ENCODE measurements at regions not wholly inside any gene's neighbourhood (a gene's known extent, or its start where the extent isn't known, plus 50 kb on each side); places are given as distances from the start of the nearest gene placed in this dataset.

- no peak overlapping the region for H3K4me3 ChIP-seq (replicated peaks in 1 of 3; ENCODE audit: insufficient read depth in 1 of 3, low read depth in 1 of 3, low read length in 3 of 3)
- H3K4me2 ChIP-seq (ENCODE audit: insufficient read depth, low read length) = no peak overlapping the region
- H2AFZ ChIP-seq (ENCODE audit: low read depth, low read length) = no peak overlapping the region
- DNase-seq (ENCODE audit: low read depth, low spot score) (no peak), FAIRE-seq (no peak)
- H3K27ac ChIP-seq (ENCODE audit: insufficient read depth, low read depth, low read length) = no peak overlapping the region
- CTCF ChIA-PET = interaction anchor here (2.0 kb wide), 1 partner anchor 10 kb away, joined by 4 read pairs; no protein-coding TSS in a partner anchor
- no peaks in the 10 kb centered on the region for H3K79me2 ChIP-seq (ENCODE audit: control insufficient read depth, insufficient read depth, low read length)
- peaks cover 5% of the 10 kb centered on the region for H3K4me1 ChIP-seq (ENCODE audit: control insufficient read depth, extremely low read depth, insufficient read depth, low read length)
- no peaks in the 10 kb centered on the region for H4K20me1 ChIP-seq (replicated peaks; ENCODE audit: control insufficient read depth, extremely low read depth, insufficient read depth, low read length)
- no peak overlapping the region for H3K9ac ChIP-seq (replicated peaks; ENCODE audit: extremely low read depth, insufficient read depth, low read length)
- no TSS peak for BruUV-seq (replicated peaks)
- H3K9me3 ChIP-seq (replicated peaks; ENCODE audit: control insufficient read depth, insufficient read depth, low read length) = no peaks in the 10 kb centered on the region
- dilution Hi-C loops (cut with MboI; ENCODE audit: extremely low pct_ligation_motif_present, low sequenced_read_pairs) (no loop called here), intact Hi-C loops (cut with micrococcal nuclease) (no loop called here)
- no peaks in the 10 kb centered on the region for H3K36me3 ChIP-seq (ENCODE audit: control insufficient read depth in 2 of 2, extremely low read depth in 1 of 2, insufficient read depth in 2 of 2, low read length in 2 of 2)
- TF ChIP-seq JUN (IDR thresholded peaks at IDR 0.05; ENCODE audit: borderline replicate concordance, insufficient read depth, insufficient read length, low read depth) (no peak), POLR2A (IDR thresholded peaks at IDR 0.05; ENCODE audit: low read depth, low read length) (no peak), GATA2 (IDR thresholded peaks at IDR 0.05; ENCODE audit: insufficient read depth, insufficient read length, low read depth, low read length) (no peak), FOS (IDR thresholded peaks at IDR 0.05; ENCODE audit: borderline replicate concordance, insufficient read depth, low read length) (no peak), EZH2 (IDR thresholded peaks at IDR 0.05; ENCODE audit: borderline replicate concordance, low read depth, low read length, severe bottlenecking) (no peak), MYC (IDR thresholded peaks at IDR 0.05; ENCODE audit: low read depth, low read length) (no peak)
- TF ChIP-seq, protein P1, sequence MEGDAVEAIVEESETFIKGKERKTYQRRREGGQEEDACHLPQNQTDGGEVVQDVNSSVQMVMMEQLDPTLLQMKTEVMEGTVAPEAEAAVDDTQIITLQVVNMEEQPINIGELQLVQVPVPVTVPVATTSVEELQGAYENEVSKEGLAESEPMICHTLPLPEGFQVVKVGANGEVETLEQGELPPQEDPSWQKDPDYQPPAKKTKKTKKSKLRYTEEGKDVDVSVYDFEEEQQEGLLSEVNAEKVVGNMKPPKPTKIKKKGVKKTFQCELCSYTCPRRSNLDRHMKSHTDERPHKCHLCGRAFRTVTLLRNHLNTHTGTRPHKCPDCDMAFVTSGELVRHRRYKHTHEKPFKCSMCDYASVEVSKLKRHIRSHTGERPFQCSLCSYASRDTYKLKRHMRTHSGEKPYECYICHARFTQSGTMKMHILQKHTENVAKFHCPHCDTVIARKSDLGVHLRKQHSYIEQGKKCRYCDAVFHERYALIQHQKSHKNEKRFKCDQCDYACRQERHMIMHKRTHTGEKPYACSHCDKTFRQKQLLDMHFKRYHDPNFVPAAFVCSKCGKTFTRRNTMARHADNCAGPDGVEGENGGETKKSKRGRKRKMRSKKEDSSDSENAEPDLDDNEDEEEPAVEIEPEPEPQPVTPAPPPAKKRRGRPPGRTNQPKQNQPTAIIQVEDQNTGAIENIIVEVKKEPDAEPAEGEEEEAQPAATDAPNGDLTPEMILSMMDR (IDR thresholded peaks at IDR 0.05; ENCODE audit: extremely low read depth in 1 of 2, insufficient read depth in 1 of 2, low read depth in 1 of 2, low read length in 2 of 2) = no peak
- TF ChIP-seq, protein P2, sequence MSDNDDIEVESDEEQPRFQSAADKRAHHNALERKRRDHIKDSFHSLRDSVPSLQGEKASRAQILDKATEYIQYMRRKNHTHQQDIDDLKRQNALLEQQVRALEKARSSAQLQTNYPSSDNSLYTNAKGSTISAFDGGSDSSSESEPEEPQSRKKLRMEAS (IDR thresholded peaks at IDR 0.05; ENCODE audit: insufficient read depth, insufficient read length) = no peak
- POLR2A ChIA-PET = no interaction called here
- H3K27me3 ChIP-seq (ENCODE audit: control insufficient read depth in 2 of 2, insufficient read depth in 2 of 2, low read length in 2 of 2) = peaks cover 22 to 24% of the 10 kb centered on the region in 2 experiments
- H3K9me1 ChIP-seq (replicated peaks; ENCODE audit: control insufficient read depth, extremely low read depth, insufficient read depth, low read length) = no peaks in the 10 kb centered on the region
These were observed 108.1 kb upstream of the PRDM1 start for GRCh38 chr6:105977934-105978504.
